Mesenchymal stem cell (in vitro differentiated cells and primary cell): ENCODE measurements at regions not wholly inside any gene's neighbourhood (a gene's known extent, or its start where the extent isn't known, plus 50 kb on each side); places are given as distances from the start of the nearest gene placed in this dataset.

Source experiments
- DNase-seq: peaks from one replicate; pipeline ENCODE4 v3.0.0-alpha.2; 2013
- H2AFZ ChIP-seq: one replicate; pipeline ENCODE4 v1.6.1; 2013; ENCODE audit warnings: low read depth, mild to moderate bottlenecking, control low read depth, inconsistent platforms, low read length, moderate library complexity
- H2AK5ac ChIP-seq: 2 replicates; pipeline ENCODE4 v1.6.1; 2013; ENCODE audit warnings: low read length, moderate library complexity, mild to moderate bottlenecking, inconsistent platforms; ENCODE audit not compliant: severe bottlenecking
- H2BK120ac ChIP-seq: one replicate; pipeline ENCODE4 v1.6.1; 2013; ENCODE audit warnings: low read depth, mild to moderate bottlenecking, inconsistent platforms, low read length, moderate library complexity
- H2BK12ac ChIP-seq, 2 experiments: one replicate each; pipeline ENCODE4 v1.6.1; 2013; ENCODE audit warnings: inconsistent platforms in 2 of 2, low read length in 2 of 2, mild to moderate bottlenecking in 2 of 2, moderate library complexity in 2 of 2, control low read depth in 1 of 2
- H2BK15ac ChIP-seq: one replicate; pipeline ENCODE4 v1.6.1; 2013; ENCODE audit warnings: mild to moderate bottlenecking, low read depth, inconsistent platforms; ENCODE audit not compliant: poor library complexity, severe bottlenecking
- H2BK5ac ChIP-seq: 2 replicates; pipeline ENCODE4 v1.6.1; 2013; ENCODE audit warnings: low read depth, mild to moderate bottlenecking, low read length, control low read depth, inconsistent platforms; ENCODE audit not compliant: poor library complexity, severe bottlenecking
- H3K14ac ChIP-seq, 2 experiments: one replicate each; pipeline ENCODE4 v1.6.1; 2013; ENCODE audit warnings: inconsistent platforms in 2 of 2, low read length in 2 of 2, control low read depth in 1 of 2, mild to moderate bottlenecking in 1 of 2, moderate library complexity in 1 of 2
- H3K18ac ChIP-seq, 2 experiments: one replicate each; pipeline ENCODE4 v1.6.1; 2013; ENCODE audit warnings: inconsistent platforms in 2 of 2, low read length in 2 of 2, control low read depth in 1 of 2, low read depth in 1 of 2, mild to moderate bottlenecking in 1 of 2
- H3K23ac ChIP-seq, 2 experiments: one replicate each; pipeline ENCODE4 v1.6.1; 2013; ENCODE audit warnings: inconsistent platforms in 2 of 2, low read length in 2 of 2, mild to moderate bottlenecking in 2 of 2, moderate library complexity in 2 of 2, control low read depth in 1 of 2
- H3K27ac ChIP-seq: 2 replicates; pipeline ENCODE4 v1.5.1; 2013; ENCODE audit warnings: mild to moderate bottlenecking, moderate library complexity, low read length, control low read depth, inconsistent platforms; ENCODE audit not compliant: poor library complexity, severe bottlenecking
- H3K27me3 ChIP-seq, 2 experiments: 2 replicates each; pipeline versions ENCODE4 v1.6.1 to v1.7.0; 2013; ENCODE audit warnings: low read length in 2 of 2, mild to moderate bottlenecking in 2 of 2, moderate library complexity in 2 of 2, control low read depth in 1 of 2, inconsistent platforms in 1 of 2; ENCODE audit not compliant: control insufficient read depth in 1 of 2, insufficient read depth in 1 of 2
- H3K36me3 ChIP-seq, 2 experiments: 2 replicates each; pipeline versions ENCODE4 v1.6.1 to v1.7.0; 2013; ENCODE audit warnings: low read length in 2 of 2, control low read depth in 1 of 2, inconsistent platforms in 1 of 2, low read depth in 1 of 2, mild to moderate bottlenecking in 1 of 2; ENCODE audit not compliant: insufficient read depth in 2 of 2, control insufficient read depth in 1 of 2
- H3K4ac ChIP-seq, 2 experiments: one replicate each; pipeline ENCODE4 v1.6.1; 2013; ENCODE audit warnings: inconsistent platforms in 2 of 2, low read length in 2 of 2, mild to moderate bottlenecking in 2 of 2, moderate library complexity in 2 of 2, control low read depth in 1 of 2, low read depth in 1 of 2
- H3K4me1 ChIP-seq: 2 replicates; pipeline ENCODE4 v1.6.1; 2013; ENCODE audit warnings: low read depth, low read length, control low read depth; ENCODE audit not compliant: control insufficient read depth, insufficient read depth
- H3K4me2 ChIP-seq: 2 replicates; pipeline ENCODE4 v1.6.1; 2013; ENCODE audit warnings: low read length, mild to moderate bottlenecking, inconsistent platforms; ENCODE audit not compliant: poor library complexity, severe bottlenecking
- H3K4me3 ChIP-seq, 2 experiments: 2 replicates each; pipeline versions ENCODE4 v1.5.1 to v1.7.0; 2013; ENCODE audit warnings: low read length in 2 of 2, mild to moderate bottlenecking in 2 of 2, control low read depth in 1 of 2, low read depth in 1 of 2; ENCODE audit not compliant: insufficient read depth in 1 of 2
- H3K79me1 ChIP-seq: replicated peaks from 2 replicates; pipeline ENCODE4 v1.6.1; 2013; ENCODE audit warnings: mild to moderate bottlenecking, control low read depth, low read length, inconsistent platforms; ENCODE audit not compliant: poor library complexity, severe bottlenecking
- H3K9ac ChIP-seq: 2 replicates; pipeline ENCODE4 v1.7.0; 2013; ENCODE audit warnings: mild to moderate bottlenecking, low read length, moderate library complexity
- H3K9me3 ChIP-seq: 2 replicates; pipeline ENCODE4 v1.7.0; 2013; ENCODE audit warnings: mild to moderate bottlenecking, low read length; ENCODE audit not compliant: control insufficient read depth
- H4K8ac ChIP-seq: one replicate; pipeline ENCODE4 v1.6.1; 2013; ENCODE audit warnings: inconsistent platforms, mild to moderate bottlenecking, low read length, moderate library complexity
- H4K91ac ChIP-seq: one replicate; pipeline ENCODE4 v1.6.1; 2013; ENCODE audit warnings: mild to moderate bottlenecking, low read length, inconsistent platforms
- WGBS: methylation state at CpG from one replicate; pipeline ENCODE4 v1.1.7; 2013; ENCODE audit warnings: mixed read lengths; 5-methylcytosine and 5-hydroxymethylcytosine counted together

- Histone ChIP-seq H4K91ac (no peak overlapping the region), H2BK120ac (no peak overlapping the region), H2BK5ac (no peak overlapping the region), H3K27ac (no peak overlapping the region), H3K27me3 (no peaks in the 10 kb centered on the region), H3K18ac (no peak overlapping the region), H3K4me1 (no peaks in the 10 kb centered on the region), H2AFZ (no peak overlapping the region), H3K4me2 (no peak overlapping the region), H3K36me3 (no peaks in the 10 kb centered on the region), H3K23ac (no peak overlapping the region), H2AK5ac (no peak overlapping the region), H3K9me3 (peaks cover 10% of the 10 kb centered on the region), H3K4ac (no peak overlapping the region), H3K79me1 (no peaks in the 10 kb centered on the region), H3K14ac (no peak overlapping the region), H3K9ac (no peak overlapping the region), H2BK12ac (no peak overlapping the region), H3K4me3 (no peak overlapping the region), H2BK15ac (no peak overlapping the region), H4K8ac (no peak overlapping the region)
- WGBS = 30% methylated on average over 1 of the region's 2 CpGs
- DNase-seq = no peak
These were observed 684.6 kb downstream of the TRIB2 start for GRCh38 chr2:13401312-13401711.

GRCh38 chr2:13413989-13414388, 697.3 kb downstream of the TRIB2 start:
- no peaks in the 10 kb centered on the region for H3K79me1 ChIP-seq
- DNase-seq = no peak
- no peak overlapping the region for H2AK5ac ChIP-seq
- no peak overlapping the region for H3K14ac ChIP-seq
- H2BK15ac ChIP-seq = no peak overlapping the region
- no peak overlapping the region for H2BK12ac ChIP-seq
- H3K36me3 ChIP-seq = no peaks in the 10 kb centered on the region
- H3K4me1 ChIP-seq = no peaks in the 10 kb centered on the region
- H2BK120ac ChIP-seq = no peak overlapping the region
- 100% methylated on average over 1 of the region's 1 CpG for WGBS
- no peak overlapping the region for H3K9ac ChIP-seq
- H2AFZ ChIP-seq = no peak overlapping the region
- H3K27ac ChIP-seq = no peak overlapping the region
- H3K18ac ChIP-seq = no peak overlapping the region
- H3K9me3 ChIP-seq = peaks cover 2% of the 10 kb centered on the region
- H3K27me3 ChIP-seq = no peaks in the 10 kb centered on the region
- no peak overlapping the region for H2BK5ac ChIP-seq
- no peak overlapping the region for H3K4ac ChIP-seq
- no peak overlapping the region for H4K91ac ChIP-seq
- no peak overlapping the region for H4K8ac ChIP-seq
- H3K23ac ChIP-seq = no peak overlapping the region
- no peak overlapping the region for H3K4me3 ChIP-seq
- no peak overlapping the region for H3K4me2 ChIP-seq

- Histone ChIP-seq H3K79me1 (no peaks in the 10 kb centered on the region), H2BK15ac (no peak overlapping the region)
These were observed 698.2 kb downstream of the TRIB2 start for GRCh38 chr2:13414897-13415296.

GRCh38 chr2:13433954-13434353, 717.2 kb downstream of the TRIB2 start:
- H4K91ac ChIP-seq = no peak overlapping the region
- no peak overlapping the region for H4K8ac ChIP-seq
- H2BK5ac ChIP-seq = no peak overlapping the region
- no peak overlapping the region for H2BK15ac ChIP-seq
- H3K14ac ChIP-seq = no peak overlapping the region
- H3K9me3 ChIP-seq = no peaks in the 10 kb centered on the region
- H3K36me3 ChIP-seq = no peaks in the 10 kb centered on the region
- H2BK120ac ChIP-seq = no peak overlapping the region
- no peaks in the 10 kb centered on the region for H3K27me3 ChIP-seq
- H3K4me3 ChIP-seq = no peak overlapping the region
- H3K18ac ChIP-seq = no peak overlapping the region
- H3K27ac ChIP-seq = no peak overlapping the region
- H3K23ac ChIP-seq = no peak overlapping the region
- H2BK12ac ChIP-seq = no peak overlapping the region
- H3K9ac ChIP-seq = no peak overlapping the region
- 93% methylated on average over 3 of the region's 7 CpGs for WGBS
- H3K4me1 ChIP-seq = no peaks in the 10 kb centered on the region
- no peak overlapping the region for H2AK5ac ChIP-seq
- no peak overlapping the region for H3K4me2 ChIP-seq
- no peak for DNase-seq
- H2AFZ ChIP-seq = no peak overlapping the region
- no peak overlapping the region for H3K4ac ChIP-seq
- no peaks in the 10 kb centered on the region for H3K79me1 ChIP-seq

More at GRCh38 chr2:13414897-13415296, 698.2 kb downstream of the TRIB2 start:
- WGBS = 15% methylated on average over 2 of the region's 2 CpGs
- H3K27ac ChIP-seq = no peak overlapping the region
- no peak overlapping the region for H3K18ac ChIP-seq
- H3K27me3 ChIP-seq = no peaks in the 10 kb centered on the region
- H3K23ac ChIP-seq = no peak overlapping the region
- H2AK5ac ChIP-seq = no peak overlapping the region
- no peak for DNase-seq
- H4K8ac ChIP-seq = no peak overlapping the region
- no peaks in the 10 kb centered on the region for H3K9me3 ChIP-seq
- H2BK5ac ChIP-seq = no peak overlapping the region
- H3K4me3 ChIP-seq = no peak overlapping the region
- no peaks in the 10 kb centered on the region for H3K36me3 ChIP-seq
- H2BK12ac ChIP-seq = no peak overlapping the region
- H2BK120ac ChIP-seq = no peak overlapping the region
- no peaks in the 10 kb centered on the region for H3K4me1 ChIP-seq
- H4K91ac ChIP-seq = no peak overlapping the region
- H2AFZ ChIP-seq = no peak overlapping the region
- H3K14ac ChIP-seq = no peak overlapping the region
- H3K4me2 ChIP-seq = no peak overlapping the region
- H3K9ac ChIP-seq = no peak overlapping the region
- H3K4ac ChIP-seq = no peak overlapping the region
